ENCODE measurements at regions not wholly inside any gene's neighbourhood (a gene's known extent, or its start where the extent isn't known, plus 50 kb on each side); places are given as distances from the start of the nearest gene placed in this dataset.

DNA sequence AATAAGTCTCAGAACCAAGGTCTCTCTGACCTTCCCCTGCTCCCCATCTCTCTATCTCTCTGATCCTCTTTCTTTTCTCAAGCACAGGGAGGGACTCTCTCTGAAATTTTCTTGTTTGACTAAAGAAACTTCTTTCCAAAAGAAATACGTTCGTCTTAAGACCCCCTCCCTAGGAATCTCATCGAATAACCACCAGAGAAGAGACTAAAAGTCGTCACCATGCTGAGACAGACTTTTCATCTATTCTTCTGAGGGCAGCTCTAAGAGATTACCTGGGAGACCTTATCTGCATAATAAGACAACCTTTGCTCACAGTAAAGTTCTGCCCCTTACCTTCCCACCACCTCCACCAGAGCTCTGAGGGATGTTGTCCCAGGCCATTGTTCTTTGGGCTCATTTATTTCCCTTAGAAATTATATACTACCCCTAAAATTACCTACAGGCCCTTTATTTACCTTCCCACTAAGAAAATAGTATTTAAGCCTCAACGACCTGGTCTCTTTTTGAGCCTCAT, 133.7 kb upstream of the EEF2KMT start:
- Histone ChIP-seq H3K4me2 (ENCODE audit: low read length) (no peak overlapping the region), H3K4me3 (ENCODE audit: low read length) (no peak overlapping the region), H3F3A (ENCODE audit: control insufficient read depth, insufficient read depth) (no peaks in the 10 kb centered on the region), H3K4me1 (ENCODE audit: control insufficient read depth, low read length) (no peaks in the 10 kb centered on the region), H3K36me3 (ENCODE audit: control insufficient read depth, low read length) (no peaks in the 10 kb centered on the region), H3K79me2 (ENCODE audit: control insufficient read depth, low read length) (no peaks in the 10 kb centered on the region), H3K27ac (ENCODE audit: low read depth, low read length) (no peak overlapping the region), H3K9me3 (ENCODE audit: control insufficient read depth, insufficient read depth, low read length) (no peaks in the 10 kb centered on the region), H3K9me2 (replicated peaks; ENCODE audit: control insufficient read depth, low read length) (no peaks in the 10 kb centered on the region), H3K27me3 (ENCODE audit: control insufficient read depth, low read length) (no peaks in the 10 kb centered on the region), H4K20me1 (ENCODE audit: control insufficient read depth, insufficient read depth, low read depth, low read length) (no peaks in the 10 kb centered on the region)
- no peak for TF ChIP-seq EZH2phosphoT487 (IDR thresholded peaks at IDR 0.05; ENCODE audit: borderline replicate concordance, low read length)
- TF ChIP-seq, protein P1, sequence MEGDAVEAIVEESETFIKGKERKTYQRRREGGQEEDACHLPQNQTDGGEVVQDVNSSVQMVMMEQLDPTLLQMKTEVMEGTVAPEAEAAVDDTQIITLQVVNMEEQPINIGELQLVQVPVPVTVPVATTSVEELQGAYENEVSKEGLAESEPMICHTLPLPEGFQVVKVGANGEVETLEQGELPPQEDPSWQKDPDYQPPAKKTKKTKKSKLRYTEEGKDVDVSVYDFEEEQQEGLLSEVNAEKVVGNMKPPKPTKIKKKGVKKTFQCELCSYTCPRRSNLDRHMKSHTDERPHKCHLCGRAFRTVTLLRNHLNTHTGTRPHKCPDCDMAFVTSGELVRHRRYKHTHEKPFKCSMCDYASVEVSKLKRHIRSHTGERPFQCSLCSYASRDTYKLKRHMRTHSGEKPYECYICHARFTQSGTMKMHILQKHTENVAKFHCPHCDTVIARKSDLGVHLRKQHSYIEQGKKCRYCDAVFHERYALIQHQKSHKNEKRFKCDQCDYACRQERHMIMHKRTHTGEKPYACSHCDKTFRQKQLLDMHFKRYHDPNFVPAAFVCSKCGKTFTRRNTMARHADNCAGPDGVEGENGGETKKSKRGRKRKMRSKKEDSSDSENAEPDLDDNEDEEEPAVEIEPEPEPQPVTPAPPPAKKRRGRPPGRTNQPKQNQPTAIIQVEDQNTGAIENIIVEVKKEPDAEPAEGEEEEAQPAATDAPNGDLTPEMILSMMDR (IDR thresholded peaks at IDR 0.05; ENCODE audit: low read depth, low read length, poor library complexity, severe bottlenecking), result no peak

DNA sequence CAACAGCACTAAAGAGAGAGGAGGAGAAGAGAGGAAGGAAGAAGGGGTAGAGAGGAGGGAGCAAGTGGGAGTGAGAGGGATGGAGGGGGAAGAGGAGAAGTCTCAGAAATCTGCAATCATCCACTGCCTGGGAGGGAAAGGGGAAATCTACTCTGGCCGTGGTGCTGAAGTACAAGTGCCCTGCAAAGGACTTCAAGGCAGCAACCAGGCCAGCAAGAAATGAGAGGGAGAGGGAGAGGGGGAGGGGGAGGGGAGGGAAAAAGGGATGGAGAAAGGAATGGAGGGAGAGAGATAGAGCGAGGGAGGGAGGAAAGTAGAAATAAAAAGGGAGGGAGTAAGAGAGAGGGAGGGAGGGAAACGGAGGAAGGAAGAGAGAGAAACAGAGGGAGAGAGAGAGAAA, 130.8 kb upstream of the EEF2KMT start:
- no peaks in the 10 kb centered on the region for H3K36me3 ChIP-seq (ENCODE audit: control insufficient read depth, low read length)
- H4K20me1 ChIP-seq (ENCODE audit: control insufficient read depth, insufficient read depth, low read depth, low read length), result no peaks in the 10 kb centered on the region
- H3K79me2 ChIP-seq (ENCODE audit: control insufficient read depth, low read length), result no peaks in the 10 kb centered on the region
- H3K27ac ChIP-seq (ENCODE audit: low read depth, low read length), result no peak overlapping the region
- H3K27me3 ChIP-seq (ENCODE audit: control insufficient read depth, low read length), result no peaks in the 10 kb centered on the region
- H3K4me1 ChIP-seq (ENCODE audit: control insufficient read depth, low read length), result no peaks in the 10 kb centered on the region
- no peaks in the 10 kb centered on the region for H3K9me2 ChIP-seq (replicated peaks; ENCODE audit: control insufficient read depth, low read length)
- H3K4me2 ChIP-seq (ENCODE audit: low read length), result no peak overlapping the region
- no peaks in the 10 kb centered on the region for H3F3A ChIP-seq (ENCODE audit: control insufficient read depth, insufficient read depth)
- H3K9me3 ChIP-seq (ENCODE audit: control insufficient read depth, insufficient read depth, low read length), result no peaks in the 10 kb centered on the region
- no peak overlapping the region for H3K4me3 ChIP-seq (ENCODE audit: low read length)
- no peak for TF ChIP-seq EZH2phosphoT487 (IDR thresholded peaks at IDR 0.05; ENCODE audit: borderline replicate concordance, low read length)
- TF ChIP-seq, protein P1 (IDR thresholded peaks at IDR 0.05; ENCODE audit: low read depth, low read length, poor library complexity, severe bottlenecking), result no peak

DNA sequence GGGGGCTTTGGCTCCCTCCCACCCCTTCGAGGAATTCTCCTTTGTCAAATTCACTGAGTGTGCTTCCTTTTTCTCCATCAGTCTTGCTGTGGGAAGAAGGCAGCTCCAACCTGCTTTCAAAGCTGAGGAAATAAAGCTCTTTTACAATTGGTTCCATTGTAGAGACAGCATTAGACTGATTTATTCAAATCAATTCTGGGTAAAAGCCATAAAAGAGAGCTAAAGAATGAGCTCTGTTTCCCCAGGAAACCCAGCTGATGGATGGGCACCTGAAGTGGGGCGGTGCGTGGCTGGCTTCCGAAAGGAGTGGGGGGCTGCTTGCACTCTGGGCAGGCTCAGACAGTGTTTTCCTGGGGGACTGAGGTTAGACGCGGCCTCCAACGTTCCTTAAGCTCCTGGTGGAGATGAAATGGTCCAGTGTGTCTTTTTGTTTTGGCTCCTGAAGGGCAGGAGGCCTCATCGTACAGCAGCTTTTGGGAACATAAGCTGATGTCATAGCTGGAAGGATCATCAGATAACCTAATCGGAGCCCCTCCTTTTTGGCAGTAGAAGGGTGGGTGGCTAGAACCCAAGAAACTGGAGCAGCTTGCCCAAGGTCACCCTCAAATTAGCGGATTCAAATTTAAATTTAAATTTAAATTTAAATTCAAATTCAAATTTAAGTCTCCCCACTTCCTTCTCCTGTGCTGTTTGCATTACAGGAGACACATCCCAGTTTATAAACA, 128.5 kb upstream of the EEF2KMT start:
- Histone ChIP-seq H3K4me3 (ENCODE audit: low read length) (no peak overlapping the region), H3K4me2 (ENCODE audit: low read length) (no peak overlapping the region), H3K9me2 (replicated peaks; ENCODE audit: control insufficient read depth, low read length) (no peaks in the 10 kb centered on the region), H3K36me3 (ENCODE audit: control insufficient read depth, low read length) (no peaks in the 10 kb centered on the region), H3K79me2 (ENCODE audit: control insufficient read depth, low read length) (no peaks in the 10 kb centered on the region), H3K4me1 (ENCODE audit: control insufficient read depth, low read length) (no peaks in the 10 kb centered on the region), H3F3A (ENCODE audit: control insufficient read depth, insufficient read depth) (no peaks in the 10 kb centered on the region), H3K27me3 (ENCODE audit: control insufficient read depth, low read length) (no peaks in the 10 kb centered on the region), H4K20me1 (ENCODE audit: control insufficient read depth, insufficient read depth, low read depth, low read length) (no peaks in the 10 kb centered on the region), H3K27ac (ENCODE audit: low read depth, low read length) (no peak overlapping the region), H3K9me3 (ENCODE audit: control insufficient read depth, insufficient read depth, low read length) (no peaks in the 10 kb centered on the region)
- no peak for TF ChIP-seq EZH2phosphoT487 (IDR thresholded peaks at IDR 0.05; ENCODE audit: borderline replicate concordance, low read length)
- TF ChIP-seq, protein P1 (IDR thresholded peaks at IDR 0.05; ENCODE audit: low read depth, low read length, poor library complexity, severe bottlenecking), result no peak
